ENCODE measurements at regions not wholly inside any gene's neighbourhood (a gene's known extent, or its start where the extent isn't known, plus 50 kb on each side); places are given as distances from the start of the nearest gene placed in this dataset.

GRCh38 chr12:114783089-114783618 is 99.2 kb upstream of the TBX3 start:
- TF ChIP-seq ETV6 (IDR thresholded peaks at IDR 0.05; ENCODE audit: borderline replicate concordance in 1 of 2, low read depth in 2 of 2, low read length in 1 of 2) (no peak), ETV6 (CRISPR knock-in tag; IDR thresholded peaks at IDR 0.05; ENCODE audit: borderline replicate concordance) (no peak), E2F8 (IDR thresholded peaks at IDR 0.05; ENCODE audit: low read depth, partially characterized antibody) (no peak), POLR2AphosphoS5 (IDR thresholded peaks at IDR 0.05; ENCODE audit: control insufficient read depth, insufficient read depth, low read depth, low read length) (no peak), SNIP1 (IDR thresholded peaks at IDR 0.05; ENCODE audit: low read depth) (no peak), SRF (CRISPR knock-in tag; IDR thresholded peaks at IDR 0.05) (no peak), ZZZ3 (IDR thresholded peaks at IDR 0.05) (no peak)

Data from K562 (cell line).